HEK293 (cell line): ENCODE measurements at regions not wholly inside any gene's neighbourhood (a gene's known extent, or its start where the extent isn't known, plus 50 kb on each side); places are given as distances from the start of the nearest gene placed in this dataset.

Experiments used
- CTCF ChIA-PET: fragments of 350-600 bp; formaldehyde crosslinking; extraction: SDS; loops from one replicate; lab custom pipeline; 2021; ENCODE audit warnings: antibody characterized with exemption; lab: Yijun Ruan, JAX
- POLR2A ChIA-PET: fragments of 300-600 bp; formaldehyde crosslinking; extraction: SDS; loops from one replicate; lab custom pipeline; 2020; ENCODE audit warnings: antibody characterized with exemption, inconsistent platforms; lab: Yijun Ruan, JAX
- H3K27ac ChIP-seq: fragments of 200-500 bp; sonication (Bioruptor generic); 2 replicates; pipeline ENCODE4 v1.5.1; 2014; ENCODE audit warnings: low read depth, low read length, control low read depth, inconsistent platforms; ENCODE audit errors: extremely low read depth
- H3K36me3 ChIP-seq, 2 experiments: fragments of 200-500 bp in 1 of 2; sonication (Bioruptor generic) in 1 of 2; 1 replicate in 1 of 2; 2 replicates in 1 of 2; pipeline ENCODE4 v1.5.1; 2014 to 2017; ENCODE audit warnings: inconsistent platforms in 2 of 2, low read length in 2 of 2; ENCODE audit not compliant: control insufficient read depth in 2 of 2, insufficient read depth in 1 of 2
- H3K4me1 ChIP-seq: fragments of 200-500 bp; sonication (Bioruptor generic); 2 replicates; pipeline ENCODE4 v1.5.1; 2014; ENCODE audit warnings: mild to moderate bottlenecking, low read length, inconsistent platforms; ENCODE audit not compliant: control insufficient read depth, insufficient read depth
- H3K4me3 ChIP-seq: 2 replicates; pipeline ENCODE4 v1.5.1; 2011; ENCODE audit warnings: low read depth, mild to moderate bottlenecking, control low read depth, low read length, moderate library complexity
- H3K9me3 ChIP-seq: fragments of 200-500 bp; sonication (Bioruptor generic); 2 replicates; pipeline ENCODE4 v1.5.1; 2014; ENCODE audit warnings: low read depth, low read length, inconsistent platforms; ENCODE audit not compliant: control insufficient read depth, insufficient read depth
- GLI2 ChIP-seq: fragments of 450-650 bp; formaldehyde crosslinking; IDR thresholded peaks from 2 replicates; pipeline ENCODE4; 2017; ENCODE audit warnings: missing biosample characterization, missing genetic modification characterization, low read depth, borderline replicate concordance
- MZF1 ChIP-seq: fragments of 450-650 bp; formaldehyde crosslinking; IDR thresholded peaks from 2 replicates; pipeline ENCODE4 v1.5.1; 2017; ENCODE audit warnings: missing biosample characterization, missing genetic modification characterization, borderline replicate concordance
- OSR2 ChIP-seq: fragments of 450-650 bp; formaldehyde crosslinking; IDR thresholded peaks from 2 replicates; pipeline ENCODE4 v1.5.1; 2016; ENCODE audit warnings: missing biosample characterization, missing genetic modification characterization
- PRDM1 ChIP-seq: fragments of 450-650 bp; formaldehyde crosslinking; IDR thresholded peaks from 2 replicates; pipeline ENCODE4; 2016; ENCODE audit warnings: missing biosample characterization, missing genetic modification characterization
- SP2 ChIP-seq: fragments of 450-650 bp; formaldehyde crosslinking; IDR thresholded peaks from 2 replicates; pipeline ENCODE4 v1.5.1; 2016; ENCODE audit warnings: missing biosample characterization, missing genetic modification characterization
- WT1 ChIP-seq: fragments of 450-650 bp; formaldehyde crosslinking; IDR thresholded peaks from 2 replicates; pipeline ENCODE4 v1.5.1; 2016; ENCODE audit warnings: missing biosample characterization, missing genetic modification characterization
- YY2 ChIP-seq: fragments of 450-650 bp; formaldehyde crosslinking; IDR thresholded peaks from 2 replicates; pipeline ENCODE4 v1.5.1; 2016; ENCODE audit warnings: missing biosample characterization, missing genetic modification characterization
- ZEB2 ChIP-seq: fragments of 450-650 bp; formaldehyde crosslinking; IDR thresholded peaks from 2 replicates; pipeline ENCODE4 v1.5.1; 2016; ENCODE audit warnings: missing biosample characterization, missing genetic modification characterization
- ZNF146 ChIP-seq: fragments of 450-650 bp; formaldehyde crosslinking; IDR thresholded peaks from 2 replicates; pipeline ENCODE4 v1.5.1; 2016; ENCODE audit warnings: missing biosample characterization, missing genetic modification characterization
- ZNF157 ChIP-seq: fragments of 450-650 bp; formaldehyde crosslinking; IDR thresholded peaks from 2 replicates; pipeline ENCODE4 v1.5.1; 2016; ENCODE audit warnings: missing biosample characterization, missing genetic modification characterization
- ZNF2 ChIP-seq: fragments of 450-650 bp; formaldehyde crosslinking; IDR thresholded peaks from 2 replicates; pipeline ENCODE4 v1.5.1; 2016; ENCODE audit warnings: missing biosample characterization, missing genetic modification characterization
- ZNF324 ChIP-seq: fragments of 450-650 bp; formaldehyde crosslinking; IDR thresholded peaks from 2 replicates; pipeline ENCODE4 v1.5.1; 2016; ENCODE audit warnings: missing biosample characterization, missing genetic modification characterization
- ZNF366 ChIP-seq: fragments of 450-650 bp; formaldehyde crosslinking; conservative IDR thresholded peaks from 2 replicates; pipeline ENCODE4 v1.5.1; 2016; ENCODE audit warnings: missing biosample characterization, missing genetic modification characterization
- ZNF426 ChIP-seq: fragments of 450-650 bp; formaldehyde crosslinking; IDR thresholded peaks from 2 replicates; pipeline ENCODE4 v1.5.1; 2017; ENCODE audit warnings: missing biosample characterization, missing genetic modification characterization, mild to moderate bottlenecking, inconsistent platforms, moderate library complexity
- ZNF510 ChIP-seq: fragments of 450-650 bp; formaldehyde crosslinking; IDR thresholded peaks from 2 replicates; pipeline ENCODE4 v1.5.1; 2018; ENCODE audit warnings: mild to moderate bottlenecking, missing genetic modification characterization, missing biosample characterization; ENCODE audit not compliant: insufficient replicate concordance
- ZNF544 ChIP-seq: fragments of 450-650 bp; formaldehyde crosslinking; IDR thresholded peaks from 2 replicates; pipeline ENCODE4 v1.5.0; 2017; ENCODE audit warnings: missing biosample characterization, missing genetic modification characterization
- ZNF585B ChIP-seq: fragments of 450-650 bp; formaldehyde crosslinking; IDR thresholded peaks from 2 replicates; pipeline ENCODE4 v1.5.1; 2016; ENCODE audit warnings: missing biosample characterization, missing genetic modification characterization
- ZNF624 ChIP-seq: fragments of 450-650 bp; formaldehyde crosslinking; IDR thresholded peaks from 2 replicates; pipeline ENCODE4 v1.5.1; 2017; ENCODE audit warnings: missing biosample characterization, missing genetic modification characterization
- ZNF654 ChIP-seq: fragments of 450-650 bp; formaldehyde crosslinking; IDR thresholded peaks from 2 replicates; pipeline ENCODE4 v1.5.1; 2016; ENCODE audit warnings: low read depth, missing biosample characterization, missing genetic modification characterization
- ZNF701 ChIP-seq: fragments of 450-650 bp; formaldehyde crosslinking; IDR thresholded peaks from 2 replicates; pipeline ENCODE4 v1.5.1; 2016; ENCODE audit warnings: missing biosample characterization, missing genetic modification characterization
- ZNF792 ChIP-seq: fragments of 450-650 bp; formaldehyde crosslinking; IDR thresholded peaks from 2 replicates; pipeline ENCODE4 v1.5.1; 2016; ENCODE audit warnings: missing biosample characterization, missing genetic modification characterization
- TF ChIP-seq, protein P1 (sequence below): fragments of 450-650 bp; formaldehyde crosslinking; IDR thresholded peaks from 2 replicates; pipeline ENCODE4 v1.5.1; 2017; ENCODE audit warnings: missing biosample characterization, missing genetic modification characterization
- TF ChIP-seq, protein P2 (sequence below): fragments of 450-650 bp; formaldehyde crosslinking; IDR thresholded peaks from 2 replicates; pipeline ENCODE4 v1.5.1; 2016; ENCODE audit warnings: missing biosample characterization, missing genetic modification characterization, low read depth
- TF ChIP-seq, protein P3 (sequence below): fragments of 450-650 bp; formaldehyde crosslinking; IDR thresholded peaks from 2 replicates; pipeline ENCODE4 v1.5.1; 2016; ENCODE audit warnings: missing biosample characterization, missing genetic modification characterization
- TF ChIP-seq, protein P4 (sequence below): fragments of 450-650 bp; formaldehyde crosslinking; optimal IDR thresholded peaks from 2 replicates; pipeline ENCODE3; 2016; ENCODE audit warnings: missing biosample characterization, mild to moderate bottlenecking, missing genetic modification characterization
- TF ChIP-seq, protein P5 (sequence below): fragments of 450-650 bp; formaldehyde crosslinking; conservative IDR thresholded peaks from 2 replicates; pipeline ENCODE4 v1.5.1; 2016; ENCODE audit warnings: low read depth, missing biosample characterization, missing genetic modification characterization

DNA sequence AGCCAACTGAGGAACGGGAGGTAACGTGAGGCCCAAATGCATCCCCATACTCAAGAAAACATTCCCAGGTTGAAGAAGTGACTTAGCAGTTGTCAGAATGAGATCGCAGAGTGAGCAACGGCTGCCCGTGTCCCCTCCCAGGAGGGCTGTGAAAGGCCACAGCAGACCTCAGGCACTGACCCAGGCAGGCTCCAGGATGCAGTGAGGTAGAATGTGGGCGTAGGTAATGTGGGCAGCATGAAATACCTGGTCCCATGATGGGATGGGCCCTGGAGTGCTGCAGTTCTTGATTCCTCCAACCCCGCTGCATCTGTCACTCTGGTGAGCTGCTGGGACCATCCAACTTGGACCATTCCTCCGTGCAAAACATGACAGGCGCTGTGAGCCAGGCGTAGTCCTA, 74.8 kb downstream of the NSMCE3 start:
- TF ChIP-seq ZNF654 (no peak), GLI2 (no peak), ZNF157 (tag by site-specific recombination) (no peak), ZNF146 (tag by site-specific recombination) (no peak), ZNF2 (tag by site-specific recombination) (no peak), SP2 (no peak), ZNF585B (no peak), ZNF544 (tag by site-specific recombination) (no peak), WT1 (tag by site-specific recombination) (no peak), MZF1 (tag by site-specific recombination) (no peak), ZNF426 (tag by site-specific recombination) (no peak)
- TF ChIP-seq, protein P1, sequence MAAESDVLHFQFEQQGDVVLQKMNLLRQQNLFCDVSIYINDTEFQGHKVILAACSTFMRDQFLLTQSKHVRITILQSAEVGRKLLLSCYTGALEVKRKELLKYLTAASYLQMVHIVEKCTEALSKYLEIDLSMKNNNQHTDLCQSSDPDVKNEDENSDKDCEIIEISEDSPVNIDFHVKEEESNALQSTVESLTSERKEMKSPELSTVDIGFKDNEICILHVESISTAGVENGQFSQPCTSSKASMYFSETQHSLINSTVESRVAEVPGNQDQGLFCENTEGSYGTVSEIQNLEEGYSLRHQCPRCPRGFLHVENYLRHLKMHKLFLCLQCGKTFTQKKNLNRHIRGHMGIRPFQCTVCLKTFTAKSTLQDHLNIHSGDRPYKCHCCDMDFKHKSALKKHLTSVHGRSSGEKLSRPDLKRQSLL (tag by site-specific recombination): no peak
- TF ChIP-seq, protein P2, sequence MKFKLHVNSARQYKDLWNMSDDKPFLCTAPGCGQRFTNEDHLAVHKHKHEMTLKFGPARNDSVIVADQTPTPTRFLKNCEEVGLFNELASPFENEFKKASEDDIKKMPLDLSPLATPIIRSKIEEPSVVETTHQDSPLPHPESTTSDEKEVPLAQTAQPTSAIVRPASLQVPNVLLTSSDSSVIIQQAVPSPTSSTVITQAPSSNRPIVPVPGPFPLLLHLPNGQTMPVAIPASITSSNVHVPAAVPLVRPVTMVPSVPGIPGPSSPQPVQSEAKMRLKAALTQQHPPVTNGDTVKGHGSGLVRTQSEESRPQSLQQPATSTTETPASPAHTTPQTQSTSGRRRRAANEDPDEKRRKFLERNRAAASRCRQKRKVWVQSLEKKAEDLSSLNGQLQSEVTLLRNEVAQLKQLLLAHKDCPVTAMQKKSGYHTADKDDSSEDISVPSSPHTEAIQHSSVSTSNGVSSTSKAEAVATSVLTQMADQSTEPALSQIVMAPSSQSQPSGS (tag by site-specific recombination): no peak
- TF ChIP-seq, protein P3, sequence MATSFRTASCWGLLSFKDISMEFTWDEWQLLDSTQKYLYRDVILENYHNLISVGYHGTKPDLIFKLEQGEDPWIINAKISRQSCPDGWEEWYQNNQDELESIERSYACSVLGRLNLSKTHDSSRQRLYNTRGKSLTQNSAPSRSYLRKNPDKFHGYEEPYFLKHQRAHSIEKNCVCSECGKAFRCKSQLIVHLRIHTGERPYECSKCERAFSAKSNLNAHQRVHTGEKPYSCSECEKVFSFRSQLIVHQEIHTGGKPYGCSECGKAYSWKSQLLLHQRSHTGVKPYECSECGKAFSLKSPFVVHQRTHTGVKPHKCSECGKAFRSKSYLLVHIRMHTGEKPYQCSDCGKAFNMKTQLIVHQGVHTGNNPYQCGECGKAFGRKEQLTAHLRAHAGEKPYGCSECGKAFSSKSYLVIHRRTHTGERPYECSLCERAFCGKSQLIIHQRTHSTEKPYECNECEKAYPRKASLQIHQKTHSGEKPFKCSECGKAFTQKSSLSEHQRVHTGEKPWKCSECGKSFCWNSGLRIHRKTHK (tag by site-specific recombination): no peak
- Histone ChIP-seq H3K27ac (no peak overlapping the region), H3K4me3 (no peak overlapping the region), H3K4me1 (no peaks in the 10 kb centered on the region), H3K9me3 (no peaks in the 10 kb centered on the region), H3K36me3 (no peaks in the 10 kb centered on the region)
- POLR2A ChIA-PET: no interaction called here
- CTCF ChIA-PET: interaction anchor here (0.9 kb wide), 1 partner anchor 55 kb away, joined by 3 read pairs; no protein-coding TSS in a partner anchor

DNA sequence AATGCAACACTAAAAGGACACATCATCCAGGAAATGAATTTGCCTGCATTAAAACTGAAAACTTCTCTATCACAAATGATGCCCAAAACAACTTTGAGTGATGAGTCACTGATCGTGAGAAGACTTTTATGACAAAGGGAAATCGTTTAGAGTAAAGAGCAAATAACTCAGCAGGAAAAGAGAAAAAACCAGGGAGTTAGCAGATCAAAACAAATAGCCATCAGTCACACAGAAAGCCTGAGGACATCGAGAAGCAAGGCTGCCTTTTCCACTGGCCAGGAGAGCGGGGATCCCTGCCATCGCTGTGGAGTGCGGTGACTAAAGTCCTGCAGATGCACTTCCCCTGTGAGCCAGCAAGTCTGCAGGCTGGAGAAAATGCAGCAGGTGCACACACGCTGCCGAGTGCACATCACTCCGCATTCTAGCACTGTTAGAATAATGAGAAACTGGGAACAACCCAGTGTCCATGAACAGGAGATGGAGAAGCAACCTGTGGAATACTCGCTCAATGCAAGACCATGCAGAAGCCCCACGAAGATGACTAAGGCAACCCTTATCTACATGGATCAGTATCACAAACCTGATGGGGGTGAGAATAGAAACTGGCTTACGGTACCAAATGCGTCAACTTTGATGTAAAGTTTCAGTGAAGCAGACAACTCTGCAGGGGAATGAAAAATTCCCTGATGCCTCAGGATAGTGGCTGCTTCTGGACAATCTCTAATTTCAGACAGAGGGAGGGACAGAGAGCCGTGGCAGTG, 86.4 kb downstream of the NSMCE3 start:
- Histone ChIP-seq H3K9me3 (no peaks in the 10 kb centered on the region), H3K4me1 (no peaks in the 10 kb centered on the region), H3K36me3 (no peaks in the 10 kb centered on the region), H3K4me3 (no peak overlapping the region), H3K27ac (no peak overlapping the region)
- CTCF ChIA-PET: no interaction called here
- POLR2A ChIA-PET: no interaction called here
- no peak for TF ChIP-seq ZNF624 (tag by site-specific recombination)
- TF ChIP-seq, protein P4, sequence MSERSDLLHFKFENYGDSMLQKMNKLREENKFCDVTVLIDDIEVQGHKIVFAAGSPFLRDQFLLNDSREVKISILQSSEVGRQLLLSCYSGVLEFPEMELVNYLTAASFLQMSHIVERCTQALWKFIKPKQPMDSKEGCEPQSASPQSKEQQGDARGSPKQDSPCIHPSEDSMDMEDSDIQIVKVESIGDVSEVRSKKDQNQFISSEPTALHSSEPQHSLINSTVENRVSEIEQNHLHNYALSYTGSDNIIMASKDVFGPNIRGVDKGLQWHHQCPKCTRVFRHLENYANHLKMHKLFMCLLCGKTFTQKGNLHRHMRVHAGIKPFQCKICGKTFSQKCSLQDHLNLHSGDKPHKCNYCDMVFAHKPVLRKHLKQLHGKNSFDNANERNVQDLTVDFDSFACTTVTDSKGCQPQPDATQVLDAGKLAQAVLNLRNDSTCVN (tag by site-specific recombination): no peak
- 0 out of 2 replicates have a peak, but pooled peaks have one; percentile 31 for TF ChIP-seq ZNF366 (tag by site-specific recombination)
- TF ChIP-seq ZNF324 (tag by site-specific recombination): no peak
- peak; percentile 62; the same call in 1 of the 2 replicates for TF ChIP-seq OSR2 (tag by site-specific recombination)
- 0 out of 2 replicates have a peak, but pooled peaks have one; percentile 62 for TF ChIP-seq ZEB2 (tag by site-specific recombination)
- no peak for TF ChIP-seq ZNF510 (tag by site-specific recombination)
- no peak for TF ChIP-seq ZNF701 (tag by site-specific recombination)
- no peak for TF ChIP-seq YY2 (tag by site-specific recombination)
- peak; percentile 77 for TF ChIP-seq PRDM1
- TF ChIP-seq, protein P5, sequence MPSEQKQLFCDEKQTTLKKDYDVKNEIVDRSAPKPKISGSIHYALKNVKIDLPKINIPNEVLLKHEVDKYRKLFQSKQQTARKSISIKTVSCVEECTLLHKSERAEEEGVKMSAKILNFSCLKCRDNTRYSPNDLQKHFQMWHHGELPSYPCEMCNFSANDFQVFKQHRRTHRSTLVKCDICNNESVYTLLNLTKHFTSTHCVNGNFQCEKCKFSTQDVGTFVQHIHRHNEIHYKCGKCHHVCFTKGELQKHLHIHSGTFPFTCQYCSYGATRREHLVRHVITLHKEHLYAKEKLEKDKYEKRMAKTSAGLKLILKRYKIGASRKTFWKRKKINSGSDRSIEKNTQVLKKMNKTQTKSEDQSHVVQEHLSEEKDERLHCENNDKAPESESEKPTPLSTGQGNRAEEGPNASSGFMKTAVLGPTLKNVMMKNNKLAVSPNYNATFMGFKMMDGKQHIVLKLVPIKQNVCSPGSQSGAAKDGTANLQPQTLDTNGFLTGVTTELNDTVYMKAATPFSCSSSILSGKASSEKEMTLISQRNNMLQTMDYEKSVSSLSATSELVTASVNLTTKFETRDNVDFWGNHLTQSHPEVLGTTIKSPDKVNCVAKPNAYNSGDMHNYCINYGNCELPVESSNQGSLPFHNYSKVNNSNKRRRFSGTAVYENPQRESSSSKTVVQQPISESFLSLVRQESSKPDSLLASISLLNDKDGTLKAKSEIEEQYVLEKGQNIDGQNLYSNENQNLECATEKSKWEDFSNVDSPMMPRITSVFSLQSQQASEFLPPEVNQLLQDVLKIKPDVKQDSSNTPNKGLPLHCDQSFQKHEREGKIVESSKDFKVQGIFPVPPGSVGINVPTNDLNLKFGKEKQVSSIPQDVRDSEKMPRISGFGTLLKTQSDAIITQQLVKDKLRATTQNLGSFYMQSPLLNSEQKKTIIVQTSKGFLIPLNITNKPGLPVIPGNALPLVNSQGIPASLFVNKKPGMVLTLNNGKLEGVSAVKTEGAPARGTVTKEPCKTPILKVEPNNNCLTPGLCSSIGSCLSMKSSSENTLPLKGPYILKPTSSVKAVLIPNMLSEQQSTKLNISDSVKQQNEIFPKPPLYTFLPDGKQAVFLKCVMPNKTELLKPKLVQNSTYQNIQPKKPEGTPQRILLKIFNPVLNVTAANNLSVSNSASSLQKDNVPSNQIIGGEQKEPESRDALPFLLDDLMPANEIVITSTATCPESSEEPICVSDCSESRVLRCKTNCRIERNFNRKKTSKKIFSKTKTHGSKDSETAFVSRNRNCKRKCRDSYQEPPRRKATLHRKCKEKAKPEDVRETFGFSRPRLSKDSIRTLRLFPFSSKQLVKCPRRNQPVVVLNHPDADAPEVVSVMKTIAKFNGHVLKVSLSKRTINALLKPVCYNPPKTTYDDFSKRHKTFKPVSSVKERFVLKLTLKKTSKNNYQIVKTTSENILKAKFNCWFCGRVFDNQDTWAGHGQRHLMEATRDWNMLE (tag by site-specific recombination): no peak
- no peak for TF ChIP-seq ZNF792
